ENCODE measurements at regions not wholly inside any gene's neighbourhood (a gene's known extent, or its start where the extent isn't known, plus 50 kb on each side); places are given as distances from the start of the nearest gene placed in this dataset.

- no peak for DNase-seq
These were observed 61.4 kb downstream of the DDX53 start for GRCh38 chrX:23061116-23061515.

- no peak for DNase-seq
These were observed 62.6 kb downstream of the DDX53 start for GRCh38 chrX:23062359-23062758.

- DNase-seq: no peak
These were observed 67.0 kb downstream of the DDX53 start for GRCh38 chrX:23066588-23067281.

- DNase-seq: peak; percentile 22
These were observed 75.7 kb downstream of the DDX53 start for GRCh38 chrX:23075461-23075860.

- DNase-seq: no peak
These were observed 79.6 kb downstream of the DDX53 start for GRCh38 chrX:23079347-23079746.

- no peak for DNase-seq
These were observed 101.1 kb downstream of the DDX53 start for GRCh38 chrX:23100826-23101225.

- DNase-seq: no peak
These were observed 103.8 kb downstream of the DDX53 start for GRCh38 chrX:23103546-23103945.

- no peak for DNase-seq
These were observed 114.5 kb downstream of the DDX53 start for GRCh38 chrX:23114241-23114640.

GRCh38 chrX:23115651-23116050 lies 115.9 kb downstream of the DDX53 start:
- DNase-seq: no peak

- DNase-seq: no peak
These were observed 118.4 kb downstream of the DDX53 start for GRCh38 chrX:23118163-23118562.

GRCh38 chrX:23118890-23119527 lies 119.2 kb downstream of the DDX53 start:
- no peak for DNase-seq

GRCh38 chrX:23127586-23127985 lies 127.8 kb downstream of the DDX53 start:
- DNase-seq: peak; percentile 43

GRCh38 chrX:23133551-23133950 lies 133.8 kb downstream of the DDX53 start:
- DNase-seq: no peak

- DNase-seq: no peak
These were observed 134.4 kb downstream of the DDX53 start for GRCh38 chrX:23134136-23134535.

GRCh38 chrX:23136816-23137215 lies 137.1 kb downstream of the DDX53 start:
- no peak for DNase-seq

- DNase-seq: no peak
These were observed 166.4 kb upstream of the PTCHD1 start for GRCh38 chrX:23168291-23168690.

GRCh38 chrX:23185951-23186350 lies 148.7 kb upstream of the PTCHD1 start:
- DNase-seq: no peak

- DNase-seq: no peak
These were observed 146.8 kb upstream of the PTCHD1 start for GRCh38 chrX:23187819-23188218.

- DNase-seq: no peak
These were observed 139.6 kb upstream of the PTCHD1 start for GRCh38 chrX:23194885-23195554.

- no peak for DNase-seq
These were observed 138.9 kb upstream of the PTCHD1 start for GRCh38 chrX:23195761-23196160.

- DNase-seq: no peak
These were observed 132.9 kb upstream of the PTCHD1 start for GRCh38 chrX:23201706-23202105.

GRCh38 chrX:23202326-23202725 lies 132.3 kb upstream of the PTCHD1 start:
- no peak for DNase-seq

- DNase-seq: no peak
These were observed 111.5 kb upstream of the PTCHD1 start for GRCh38 chrX:23223169-23223568.

- no peak for DNase-seq
These were observed 106.2 kb upstream of the PTCHD1 start for GRCh38 chrX:23228454-23228853.
